ENCODE measurements at regions not wholly inside any gene's neighbourhood (a gene's known extent, or its start where the extent isn't known, plus 50 kb on each side); places are given as distances from the start of the nearest gene placed in this dataset.

GRCh38 chr15:60115579-60116380, 111.7 kb downstream of the FOXB1 start:
- TF ChIP-seq CTCF (IDR thresholded peaks at IDR 0.05; ENCODE audit: insufficient read depth, low read length, poor library complexity, severe bottlenecking), result no peak
- DNase-seq (ENCODE audit: extremely low read depth, insufficient read length), result no peak
- no peaks in the 10 kb centered on the region; the same call in 1 of the 2 replicates for H3K27me3 ChIP-seq (replicated peaks; ENCODE audit: control insufficient read depth, insufficient read depth, low read length)
- H3K4me3 ChIP-seq (replicated peaks; ENCODE audit: low read depth, low read length), result no peak overlapping the region
- H3K36me3 ChIP-seq (ENCODE audit: control insufficient read depth, insufficient read depth, low read length), result no peaks in the 10 kb centered on the region

GRCh38 chr15:60116456-60117089, 112.5 kb downstream of the FOXB1 start:
- no peak overlapping the region for H3K4me3 ChIP-seq (replicated peaks; ENCODE audit: low read depth, low read length)
- DNase-seq (ENCODE audit: extremely low read depth, insufficient read length), result no peak
- H3K36me3 ChIP-seq (ENCODE audit: control insufficient read depth, insufficient read depth, low read length), result no peaks in the 10 kb centered on the region
- no peaks in the 10 kb centered on the region; the same call in 1 of the 2 replicates for H3K27me3 ChIP-seq (replicated peaks; ENCODE audit: control insufficient read depth, insufficient read depth, low read length)
- TF ChIP-seq CTCF (IDR thresholded peaks at IDR 0.05; ENCODE audit: insufficient read depth, low read length, poor library complexity, severe bottlenecking), result no peak

- TF ChIP-seq CTCF (IDR thresholded peaks at IDR 0.05; ENCODE audit: insufficient read depth, low read length, poor library complexity, severe bottlenecking), result no peak
- no peak overlapping the region for H3K4me3 ChIP-seq (replicated peaks; ENCODE audit: low read depth, low read length)
- no peak for DNase-seq (ENCODE audit: extremely low read depth, insufficient read length)
- H3K36me3 ChIP-seq (ENCODE audit: control insufficient read depth, insufficient read depth, low read length), result no peaks in the 10 kb centered on the region
- no peaks in the 10 kb centered on the region; the same call in 1 of the 2 replicates for H3K27me3 ChIP-seq (replicated peaks; ENCODE audit: control insufficient read depth, insufficient read depth, low read length)
Observed at GRCh38 chr15:60118146-60118545, 114.0 kb downstream of the FOXB1 start.

- no peak for TF ChIP-seq CTCF (IDR thresholded peaks at IDR 0.05; ENCODE audit: insufficient read depth, low read length, poor library complexity, severe bottlenecking)
- Histone ChIP-seq H3K4me3 (replicated peaks; ENCODE audit: low read depth, low read length) (no peak overlapping the region), H3K27me3 (replicated peaks; ENCODE audit: control insufficient read depth, insufficient read depth, low read length) (no peaks in the 10 kb centered on the region; the same call in 1 of the 2 replicates), H3K36me3 (ENCODE audit: control insufficient read depth, insufficient read depth, low read length) (no peaks in the 10 kb centered on the region)
- DNase-seq (ENCODE audit: extremely low read depth, insufficient read length), result no peak
Observed at GRCh38 chr15:60118626-60119025, 114.5 kb downstream of the FOXB1 start.

- Histone ChIP-seq H3K4me3 (replicated peaks; ENCODE audit: low read depth, low read length) (no peak overlapping the region), H3K36me3 (ENCODE audit: control insufficient read depth, insufficient read depth, low read length) (no peaks in the 10 kb centered on the region), H3K27me3 (replicated peaks; ENCODE audit: control insufficient read depth, insufficient read depth, low read length) (no peaks in the 10 kb centered on the region; the same call in 1 of the 2 replicates)
Observed at GRCh38 chr15:60119101-60119500, 115.0 kb downstream of the FOXB1 start.

More at GRCh38 chr15:60119101-60119500, 115.0 kb downstream of the FOXB1 start:
- no peak for DNase-seq (ENCODE audit: extremely low read depth, insufficient read length)
- TF ChIP-seq CTCF (IDR thresholded peaks at IDR 0.05; ENCODE audit: insufficient read depth, low read length, poor library complexity, severe bottlenecking), result no peak

Measured in GM06990 (cell line).